Hematopoietic multipotent progenitor cell treated with erythropoietin and hydrocortisone succinate and interleukin-3 and kit ligand, for 4 days (in vitro differentiated cells): ENCODE measurements at regions not wholly inside any gene's neighbourhood (a gene's known extent, or its start where the extent isn't known, plus 50 kb on each side); places are given as distances from the start of the nearest gene placed in this dataset.
"Not testable (repeated sequence)": the region's sequence is repeated elsewhere in the genome, so short reads cannot be mapped to it uniquely, and the experiment has no call there.

ENCODE experiments used
- DNase-seq: peaks from one replicate; pipeline ENCODE4 v3.0.0-alpha.2; 2015

DNA sequence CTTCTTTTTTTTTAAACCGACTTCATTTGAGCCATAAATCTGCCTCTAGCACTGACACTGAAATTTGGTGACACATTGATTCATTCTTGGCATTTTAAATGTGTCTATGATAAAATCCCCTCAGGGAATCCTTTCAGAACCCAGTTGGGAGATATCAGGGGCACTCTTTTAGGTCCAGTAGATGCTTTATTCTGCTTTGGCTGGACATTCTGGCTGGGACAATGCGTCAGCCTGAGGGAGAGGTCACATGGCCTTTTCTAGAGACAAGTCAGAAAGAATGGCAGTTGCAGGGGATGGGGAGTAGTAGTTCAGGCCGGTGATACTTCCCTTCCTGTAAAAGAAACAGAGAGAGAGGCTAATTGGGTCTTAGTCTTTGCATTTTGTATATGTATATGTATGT lies 63.1 kb downstream of the TRIM43 start:
- not testable (repeated sequence) for DNase-seq

DNA sequence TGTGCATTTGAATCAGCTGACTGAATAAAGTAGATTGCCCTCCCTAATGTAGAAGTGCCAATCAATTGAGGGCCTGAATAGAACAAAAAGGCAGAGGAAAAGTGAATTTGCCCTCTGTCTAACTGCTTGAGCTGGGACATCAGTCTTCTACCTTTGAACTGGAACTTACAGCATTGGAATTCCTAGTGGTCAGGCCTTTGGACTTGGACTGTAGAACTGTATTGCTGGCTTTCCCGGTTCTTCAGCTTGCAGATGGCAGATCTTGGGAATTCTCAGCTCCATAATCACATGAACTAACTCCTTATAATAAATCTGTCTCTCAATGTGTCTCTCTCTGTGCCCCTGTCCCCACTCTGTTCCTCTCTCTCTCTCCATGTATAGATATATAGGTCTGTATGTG lies 64.8 kb downstream of the TRIM43 start:
- DNase-seq, result not testable (repeated sequence)

DNA sequence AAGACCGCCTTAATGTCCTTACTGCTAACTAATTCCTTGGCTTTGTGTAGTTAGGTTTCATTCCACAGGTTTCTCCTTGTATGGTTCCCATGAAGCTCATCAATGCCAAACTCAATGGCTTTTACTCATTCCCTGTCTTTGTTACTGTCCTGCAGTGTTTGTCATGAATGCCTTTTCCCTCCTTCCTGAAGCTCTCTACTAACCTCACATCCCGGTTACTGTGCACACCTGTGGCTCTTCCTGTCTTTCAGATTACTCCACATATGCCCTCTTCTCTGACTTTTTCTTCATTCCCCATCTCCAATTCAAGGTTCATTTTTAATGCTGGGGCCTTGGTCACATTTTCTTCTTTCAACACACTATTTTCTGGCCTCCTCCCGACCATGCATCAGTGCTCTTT lies 66.1 kb downstream of the TRIM43 start:
- DNase-seq, result not testable (repeated sequence)

DNA sequence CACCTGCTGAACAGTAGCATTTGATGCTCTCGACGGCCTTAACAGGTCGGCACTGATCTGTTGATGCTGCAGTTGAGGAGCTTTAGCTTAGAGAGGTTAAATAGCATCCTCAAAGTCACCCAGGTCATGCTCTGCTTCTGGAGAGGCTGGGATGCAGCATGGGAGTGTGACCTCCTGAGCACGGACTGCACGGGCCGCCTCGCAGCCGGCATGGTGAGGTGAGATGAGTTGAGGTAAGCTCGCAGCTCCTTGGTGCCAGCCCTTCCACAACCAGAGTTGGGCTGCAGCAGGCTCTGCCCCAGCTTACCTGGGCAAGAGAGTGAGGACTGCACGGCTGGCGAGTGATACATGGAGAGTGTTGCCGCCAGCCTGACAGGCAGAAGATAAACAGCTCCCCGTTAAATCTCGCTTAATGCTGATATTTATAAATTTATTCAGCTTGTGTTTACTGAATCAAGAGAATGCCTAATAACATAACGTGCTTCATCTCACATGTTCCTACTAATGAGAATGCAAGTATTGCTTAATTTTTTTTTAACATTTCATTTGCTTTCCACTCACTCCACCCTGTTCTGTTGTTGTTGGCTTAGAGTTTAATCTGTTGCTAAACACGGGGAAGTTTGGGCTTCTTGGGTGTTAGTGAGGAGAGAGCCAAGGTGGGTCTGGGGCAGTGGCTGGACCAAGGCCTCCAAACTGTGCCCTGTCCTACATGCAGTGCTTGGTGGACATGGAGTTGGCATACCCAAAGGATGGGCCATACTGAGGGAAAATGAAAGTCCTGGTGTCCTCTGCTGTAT lies 69.2 kb downstream of the TRIM43 start:
- not testable (repeated sequence) for DNase-seq

DNA sequence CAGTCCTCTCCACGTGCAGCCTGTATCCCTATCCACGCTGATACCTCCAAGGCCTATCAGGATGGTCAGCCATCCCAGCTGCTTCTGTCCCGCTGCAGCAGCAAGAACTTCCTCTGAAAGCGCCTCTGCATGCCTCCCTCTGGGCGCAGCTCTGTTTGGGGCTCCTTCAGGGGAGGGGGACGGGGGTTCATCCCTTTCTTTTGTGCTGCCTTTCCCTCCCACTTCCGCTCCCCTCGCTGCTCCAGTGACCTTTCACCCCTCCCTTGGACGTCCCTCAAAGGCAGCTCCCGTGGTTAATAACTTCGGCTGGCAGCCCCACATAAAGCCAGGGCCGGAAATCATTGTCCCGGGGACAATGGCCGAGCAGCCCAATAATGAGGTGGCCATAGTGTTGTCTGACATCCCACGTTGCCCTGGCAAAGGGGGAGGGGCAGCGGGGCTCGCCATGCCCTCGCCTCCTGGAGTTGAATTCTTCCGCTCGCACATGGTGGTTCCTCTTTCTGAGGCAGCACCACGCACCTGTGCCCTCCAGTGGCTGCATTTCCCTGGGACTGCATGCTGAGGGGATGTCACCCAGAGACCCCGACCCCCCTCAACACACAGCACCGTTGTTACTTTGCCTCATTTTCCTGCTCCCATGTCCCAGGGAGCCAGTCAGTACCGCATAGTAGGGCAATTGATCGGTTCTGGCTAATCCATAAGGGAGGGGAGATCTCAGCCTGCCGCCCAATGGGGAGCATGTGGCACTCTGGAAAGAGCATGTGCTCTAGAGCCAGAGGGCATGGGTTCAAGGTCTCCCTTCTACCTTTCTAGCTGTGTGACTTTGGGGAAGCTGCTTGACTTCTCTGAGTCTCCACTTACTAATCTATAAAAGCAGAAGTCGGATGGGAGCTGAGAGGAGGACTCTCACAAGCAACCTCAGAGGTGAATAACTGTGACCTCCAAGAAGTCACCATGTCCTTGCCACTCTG lies 72.0 kb downstream of the TRIM43 start:
- DNase-seq, result peak; percentile 37

DNA sequence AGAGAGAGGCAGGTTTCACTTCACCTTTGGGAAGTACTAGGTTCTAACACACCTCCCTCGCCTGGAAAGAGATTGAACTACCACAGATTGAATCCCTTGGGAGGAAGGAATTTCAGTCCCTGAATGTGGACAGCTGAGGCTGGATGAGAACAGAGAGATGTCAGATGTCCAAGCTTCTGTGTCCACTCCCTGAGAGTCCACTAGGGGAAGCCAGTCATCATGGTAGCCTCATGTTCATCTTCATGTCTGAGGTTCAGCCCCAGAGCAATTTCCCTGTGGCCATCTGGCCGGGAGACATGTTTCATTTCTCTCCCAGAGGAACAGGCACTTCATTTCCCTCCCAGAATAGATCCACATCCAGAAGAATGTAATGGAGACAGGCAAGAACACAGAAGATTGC lies 74.8 kb downstream of the TRIM43 start:
- DNase-seq, result not testable (repeated sequence)

DNA sequence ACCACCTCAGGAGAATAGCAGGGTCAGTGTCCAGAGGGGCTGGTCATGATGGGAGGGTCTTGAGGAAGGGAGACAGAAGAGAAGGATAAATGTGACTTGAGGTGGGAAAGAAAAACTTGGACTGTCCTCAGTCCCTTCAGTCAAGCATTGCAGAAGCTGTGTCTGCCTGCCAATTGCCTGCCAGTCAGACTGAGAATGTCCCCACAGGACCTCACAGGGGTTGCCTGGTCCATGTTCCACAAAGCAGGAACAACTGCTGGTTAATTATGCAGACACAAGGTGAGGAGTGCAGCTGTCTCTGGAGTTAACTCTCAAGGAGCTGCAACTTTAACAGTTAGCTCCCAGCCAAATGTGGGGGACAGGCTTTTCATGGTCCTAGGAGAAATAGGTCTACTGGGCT lies 75.7 kb downstream of the TRIM43 start:
- DNase-seq, result no peak

DNA sequence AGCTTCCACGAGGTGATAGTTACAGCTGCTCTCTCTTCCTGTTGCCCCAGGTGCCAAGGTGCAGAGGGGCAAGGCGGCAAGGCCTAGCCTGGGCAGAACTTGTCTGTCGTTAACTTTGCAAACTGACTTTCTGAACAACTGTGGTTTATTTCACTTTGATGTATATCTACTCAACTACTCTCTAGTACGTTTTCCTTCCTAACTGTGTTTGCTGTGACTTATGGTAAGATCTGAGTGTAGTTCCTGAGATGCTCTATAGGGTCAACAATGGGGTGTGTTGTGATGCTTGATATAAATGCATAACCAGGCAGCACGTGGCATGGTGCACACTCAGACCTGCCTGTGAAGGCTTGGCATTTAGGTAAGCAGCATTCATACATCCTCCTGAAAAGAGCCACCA lies 77.1 kb downstream of the TRIM43 start:
- not testable (repeated sequence) for DNase-seq

DNA sequence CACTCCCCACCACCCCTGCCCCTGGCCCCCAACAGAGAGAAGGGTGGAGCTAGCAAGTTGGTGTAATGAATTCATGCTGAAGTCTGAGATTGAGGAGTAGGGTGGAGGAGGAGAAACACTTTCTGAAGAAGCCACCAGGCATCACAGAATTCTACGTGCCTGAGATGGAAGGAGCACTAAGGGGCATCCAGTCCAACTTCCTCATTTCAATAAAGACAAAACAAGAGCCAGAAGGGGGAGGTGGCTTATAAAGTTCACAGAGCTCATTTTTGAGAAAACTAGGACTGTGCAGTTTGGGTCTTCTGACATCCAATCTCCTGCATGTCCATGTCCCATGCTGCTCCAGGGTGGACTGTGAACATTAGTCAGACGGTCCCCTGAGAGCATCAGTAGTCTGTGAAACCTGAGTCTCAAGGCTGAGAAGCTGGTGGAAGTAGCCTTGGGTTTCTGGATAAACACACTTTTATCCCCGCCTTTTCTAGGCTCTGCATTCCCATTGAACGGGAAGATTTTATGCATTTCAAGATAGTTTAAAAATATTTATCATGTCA lies 77.7 kb downstream of the TRIM43 start:
- peak; percentile 44 for DNase-seq

DNA sequence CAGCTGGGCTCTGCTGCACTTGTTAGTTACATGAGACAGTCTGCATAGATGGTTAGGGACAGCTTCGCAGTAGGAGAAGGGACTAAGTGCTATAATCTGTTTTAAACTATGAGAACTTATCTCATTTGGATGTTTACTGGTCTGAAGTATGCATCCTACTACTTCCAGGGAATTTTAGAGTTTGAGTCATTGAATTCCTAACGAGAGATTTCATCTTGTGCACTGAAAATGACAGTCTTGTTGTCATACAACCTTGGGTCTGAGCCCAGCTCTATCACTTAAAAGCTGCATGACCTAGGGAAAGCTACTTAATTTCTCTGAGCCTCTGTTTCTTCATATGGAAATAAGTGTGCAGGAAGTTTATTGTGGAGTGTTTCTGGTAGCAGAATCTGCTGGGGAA lies 78.4 kb downstream of the TRIM43 start:
- no peak for DNase-seq

DNA sequence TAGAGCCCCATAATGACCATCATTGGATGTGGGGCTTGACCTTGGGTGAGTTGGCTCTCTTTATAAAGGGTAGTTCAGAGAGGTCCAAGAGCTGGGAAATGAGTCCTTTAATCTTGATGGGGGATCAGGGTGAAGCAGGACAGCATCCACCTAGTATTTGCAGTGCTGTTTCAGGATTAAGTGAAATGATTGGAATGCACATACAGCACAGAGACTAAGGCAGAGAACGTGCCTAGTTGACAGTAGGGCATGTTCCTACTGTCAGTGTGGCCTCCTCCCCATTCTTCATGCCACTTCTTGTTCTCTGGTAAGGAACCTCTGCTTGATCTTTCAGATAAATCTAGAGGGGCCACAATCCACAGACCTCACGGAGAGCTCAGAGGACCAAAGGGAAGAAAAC lies 78.9 kb downstream of the TRIM43 start:
- DNase-seq, result no peak

DNA sequence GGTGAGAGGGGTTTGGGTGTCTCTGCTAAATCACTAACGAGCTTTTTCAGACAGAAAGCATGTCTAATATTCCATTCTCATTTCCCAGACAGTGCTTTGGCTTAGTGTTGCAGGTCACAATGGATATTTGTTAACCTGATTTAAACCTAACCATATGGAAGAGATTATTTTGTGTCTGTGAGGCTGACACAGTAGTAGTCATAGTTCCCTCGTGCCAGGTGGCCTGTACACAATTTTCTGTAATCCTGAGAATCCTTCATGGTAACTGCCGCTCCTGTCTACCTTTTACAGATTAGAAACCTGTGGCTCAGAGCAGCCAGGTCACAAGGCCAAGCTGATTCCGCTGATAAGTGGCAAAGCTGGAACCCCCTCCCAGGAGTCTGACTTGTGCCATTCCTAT lies 79.4 kb downstream of the TRIM43 start:
- not testable (repeated sequence) for DNase-seq

DNA sequence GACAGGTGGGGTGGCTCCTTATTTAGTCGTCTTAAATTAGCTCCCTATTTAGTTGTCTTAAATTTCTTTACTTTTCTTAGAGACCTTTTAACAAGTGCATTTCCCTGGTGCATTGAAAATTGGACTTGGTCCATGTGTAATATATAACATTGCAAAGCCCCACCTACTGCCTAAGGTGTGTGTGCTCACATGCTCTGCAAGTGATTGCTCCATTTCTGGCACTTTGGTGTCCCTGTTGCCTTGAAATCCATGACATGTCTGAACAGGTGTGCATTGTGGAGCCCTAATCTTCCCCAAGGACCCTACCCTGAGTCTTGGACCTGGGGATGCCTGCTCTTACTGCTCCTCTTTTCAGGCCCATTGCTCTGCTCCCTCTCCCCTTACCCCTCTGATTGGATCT lies 80.2 kb downstream of the TRIM43 start:
- DNase-seq, result not testable (repeated sequence)

DNA sequence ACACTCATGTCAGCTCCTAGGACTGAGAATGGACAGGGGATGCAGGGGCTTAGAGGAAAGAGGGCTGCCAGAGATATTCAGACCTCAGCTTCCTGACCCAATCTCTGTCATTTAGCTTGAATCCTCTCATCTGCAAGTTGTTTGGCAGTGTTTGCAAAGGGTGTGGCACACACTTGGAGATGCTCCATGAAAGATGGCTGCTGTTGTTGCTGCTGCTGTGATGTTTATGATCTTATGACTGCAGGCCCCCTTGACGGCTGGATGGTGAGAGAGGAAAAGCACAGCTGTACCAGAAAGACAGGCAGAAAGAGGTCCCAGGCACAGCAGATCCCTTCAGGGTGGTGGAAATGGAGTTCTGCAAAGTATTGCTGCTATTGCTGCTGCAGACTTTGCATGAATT lies 80.7 kb downstream of the TRIM43 start:
- not testable (repeated sequence) for DNase-seq

DNA sequence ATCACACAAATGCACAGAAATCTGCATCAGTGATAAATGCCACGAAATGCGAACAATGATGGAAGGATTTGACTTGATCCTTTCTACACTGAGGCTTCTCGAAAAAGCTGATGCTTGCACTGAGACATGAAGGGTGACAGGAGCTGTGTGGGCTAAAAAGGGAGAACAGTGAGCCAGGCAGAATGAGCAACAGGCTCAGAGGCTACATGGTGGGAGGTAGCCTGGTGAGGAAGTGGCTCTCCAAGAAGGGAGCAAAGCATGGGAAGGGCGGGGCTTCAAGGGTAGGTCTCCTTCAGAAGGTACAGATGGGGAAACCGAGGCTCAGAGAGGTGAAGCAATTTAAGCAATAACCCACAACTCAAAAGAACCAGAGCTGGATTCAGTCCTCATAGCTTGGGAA lies 82.4 kb downstream of the TRIM43 start:
- no peak for DNase-seq

DNA sequence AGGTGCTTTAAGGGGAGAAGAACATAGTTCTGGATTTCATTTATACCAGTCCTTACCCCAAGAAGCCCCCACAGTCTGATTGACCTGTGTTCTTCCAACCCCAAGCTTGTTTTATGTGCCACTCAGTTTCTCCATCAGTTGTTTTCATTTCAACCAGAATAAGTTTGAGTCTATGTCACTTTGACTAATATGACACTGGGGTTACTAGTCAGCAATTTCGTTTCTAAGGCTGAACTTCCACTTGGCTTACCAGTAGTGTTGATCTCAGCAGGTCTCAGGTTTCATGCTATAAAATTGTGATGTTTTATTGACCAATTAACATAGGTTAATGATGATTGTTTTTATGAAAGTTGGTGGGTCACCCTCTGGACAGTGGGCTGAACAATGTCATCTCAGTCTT lies 84.8 kb downstream of the TRIM43 start:
- not testable (repeated sequence) for DNase-seq

DNA sequence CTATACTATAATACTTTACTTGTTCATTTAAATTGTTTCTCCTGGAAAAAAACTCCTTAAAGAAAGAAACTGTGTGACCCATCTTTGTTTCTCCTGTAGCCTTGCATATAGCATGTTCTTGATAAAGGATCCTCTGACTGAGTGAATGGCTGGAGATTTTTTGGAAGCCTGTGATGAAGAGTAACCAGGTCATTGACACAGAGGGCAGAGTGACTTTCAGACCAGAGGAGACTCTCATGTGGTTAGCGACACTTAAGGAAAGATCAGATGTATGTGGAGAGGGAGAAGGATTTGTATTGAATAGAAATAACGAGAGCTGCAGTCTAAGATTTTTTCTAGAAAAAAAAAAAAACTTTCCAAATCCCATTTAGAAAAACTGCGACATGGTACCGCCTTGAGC lies 85.5 kb downstream of the TRIM43 start:
- DNase-seq, result no peak

DNA sequence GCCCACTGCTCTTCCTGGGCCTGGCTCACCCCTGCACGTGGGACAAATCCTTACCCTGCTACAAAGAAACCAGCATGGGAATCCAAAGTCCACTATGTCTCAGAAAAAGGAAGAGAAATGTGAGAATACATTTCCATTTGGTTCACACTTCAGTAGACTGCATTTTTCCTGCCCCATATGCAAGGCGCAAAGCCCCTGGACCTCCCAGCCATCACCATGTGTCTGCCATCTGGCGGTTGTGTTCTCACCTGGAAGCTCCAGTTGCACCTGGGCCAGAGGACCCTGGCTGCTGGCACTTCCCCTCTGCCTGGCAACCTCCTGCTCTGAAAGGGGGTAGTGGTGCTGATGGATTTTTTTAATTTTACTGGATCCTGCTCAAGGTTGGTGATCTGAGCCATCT lies 86.0 kb downstream of the TRIM43 start:
- DNase-seq, result not testable (repeated sequence)

DNA sequence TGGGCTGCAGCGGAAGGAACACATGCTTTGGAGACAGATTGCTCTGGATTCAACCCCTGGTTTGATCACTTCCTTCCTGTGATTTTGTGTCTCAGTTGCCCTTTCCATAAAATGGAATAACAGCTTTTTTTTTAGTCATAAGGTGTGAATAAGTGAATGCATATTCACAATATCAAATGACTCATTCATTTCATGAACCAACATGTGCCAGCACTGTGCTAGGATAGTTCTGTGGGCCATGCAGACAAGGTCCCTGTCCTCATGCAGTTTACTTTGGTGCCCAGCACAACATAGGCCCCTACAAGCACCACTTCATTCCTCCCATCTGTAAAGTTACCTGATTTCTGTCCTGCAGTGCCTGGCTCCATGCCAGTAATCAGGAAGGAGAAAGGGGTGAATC lies 89.4 kb downstream of the TRIM43 start:
- DNase-seq, result not testable (repeated sequence)

DNA sequence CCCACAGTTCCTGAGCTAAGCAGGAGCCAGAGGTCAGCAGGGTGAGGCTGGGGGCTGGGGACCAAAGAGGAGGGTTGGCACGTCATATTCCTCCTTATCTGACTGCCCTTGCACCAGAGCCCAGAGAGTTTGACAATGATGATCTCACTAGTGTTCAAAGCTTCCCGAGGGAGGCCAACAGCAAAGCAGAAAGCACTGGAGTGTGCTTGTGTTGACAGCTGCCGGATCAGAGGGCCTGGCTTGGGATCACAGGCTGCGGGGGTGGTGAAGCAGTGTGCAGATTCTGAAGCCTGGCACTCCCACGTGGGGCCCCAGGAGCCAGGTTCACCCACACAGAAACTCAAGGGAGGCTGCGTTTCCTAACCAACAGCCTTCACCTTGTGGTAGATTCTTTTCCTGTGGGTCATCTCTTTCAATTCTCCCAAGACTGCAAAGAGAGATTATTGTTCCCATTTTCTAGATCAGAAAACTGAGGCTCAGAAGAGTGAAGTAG lies 89.8 kb downstream of the TRIM43 start:
- not testable (repeated sequence) for DNase-seq

DNA sequence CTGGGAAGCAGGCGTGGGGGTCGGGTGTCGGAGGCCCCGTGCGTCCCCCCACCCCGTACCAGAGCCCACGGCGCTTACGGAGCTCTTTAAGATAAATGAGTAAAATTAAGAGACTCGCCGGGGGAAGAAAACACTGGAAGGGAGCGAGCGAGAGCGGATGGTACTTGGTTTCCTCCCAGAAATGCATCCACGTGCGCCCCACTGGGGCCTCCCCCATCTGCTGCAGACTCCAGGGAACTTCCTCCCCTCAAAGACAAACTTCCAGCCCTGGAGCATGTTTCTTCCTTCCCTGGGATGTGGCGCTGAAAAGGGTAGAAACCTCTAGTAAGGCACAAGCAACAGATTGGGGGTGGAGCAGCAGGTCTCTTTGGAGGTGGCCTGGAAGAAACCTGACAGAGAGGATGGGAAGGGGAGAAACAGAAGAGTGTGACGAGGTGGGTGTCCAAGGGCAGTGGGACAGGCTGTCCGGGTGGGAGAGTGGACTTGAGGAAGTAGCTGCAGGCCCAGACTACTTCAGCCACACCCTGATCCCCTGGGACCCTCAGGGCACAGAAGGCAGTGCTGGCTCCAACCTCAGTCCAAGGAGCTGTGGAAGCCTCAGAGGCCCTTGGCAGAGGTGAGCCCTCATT lies 91.2 kb downstream of the TRIM43 start:
- not testable (repeated sequence) for DNase-seq

DNA sequence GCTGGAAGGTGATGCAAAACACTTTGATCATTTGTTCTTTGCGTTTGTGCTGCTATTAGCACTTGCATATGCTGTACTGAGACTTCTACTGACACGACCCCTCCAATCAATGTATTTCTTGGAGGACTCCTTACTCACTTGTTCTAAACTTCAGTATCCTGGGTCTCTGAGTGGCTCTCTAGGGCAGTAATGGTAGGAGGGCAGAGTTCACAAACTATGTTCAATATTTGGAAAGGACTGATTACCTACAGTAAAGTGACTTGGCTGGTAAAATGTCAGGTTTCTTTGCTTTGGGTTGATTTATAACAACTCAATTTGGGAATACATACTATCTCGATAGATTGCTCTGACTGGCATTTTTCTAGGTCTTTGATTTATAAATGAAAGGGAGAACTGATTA lies 93.7 kb downstream of the TRIM43 start:
- no peak for DNase-seq
